ENCODE measurements at regions not wholly inside any gene's neighbourhood (a gene's known extent, or its start where the extent isn't known, plus 50 kb on each side); places are given as distances from the start of the nearest gene placed in this dataset.

GRCh38 chr3:135812057-135812456 lies 153.5 kb upstream of the PPP2R3A start:
- H3K27me3 ChIP-seq (ENCODE audit: insufficient read depth, low read depth, low read length), result no peaks in the 10 kb centered on the region
- no peaks in the 10 kb centered on the region for H3K9me3 ChIP-seq (ENCODE audit: low read length)
- H3K27ac ChIP-seq (ENCODE audit: low read length), result peak overlapping the region; percentile 6
- H3K4me2 ChIP-seq (ENCODE audit: low read length), result no peak overlapping the region
- no peak overlapping the region for H3K9ac ChIP-seq (ENCODE audit: low read length)
- H3K4me3 ChIP-seq (ENCODE audit: low read length), result no peak overlapping the region
- H3F3A ChIP-seq (ENCODE audit: insufficient read depth, low read length, poor library complexity, severe bottlenecking), result no peaks in the 10 kb centered on the region
- H4K20me1 ChIP-seq (ENCODE audit: insufficient read depth), result no peaks in the 10 kb centered on the region
- no peak overlapping the region for H2AFZ ChIP-seq (ENCODE audit: low read depth, low read length)
- no peaks in the 10 kb centered on the region for H3K36me3 ChIP-seq (ENCODE audit: insufficient read depth, low read length)
- no peaks in the 10 kb centered on the region for H3K9me2 ChIP-seq (ENCODE audit: insufficient read depth, low read length)
- TF ChIP-seq SMC3 (conservative IDR thresholded peaks at IDR 0.05; ENCODE audit: poor library complexity) (no peak), REST (IDR thresholded peaks at IDR 0.05; ENCODE audit: borderline replicate concordance) (no peak), EP300 (conservative IDR thresholded peaks at IDR 0.05; ENCODE audit: poor library complexity, severe bottlenecking) (no peak)
- no peaks in the 10 kb centered on the region for H3K79me2 ChIP-seq (replicated peaks; ENCODE audit: insufficient read depth, low read length)

GRCh38 chr3:135834465-135834864 lies 131.1 kb upstream of the PPP2R3A start:
- Histone ChIP-seq H3K9me3 (ENCODE audit: low read length) (no peaks in the 10 kb centered on the region), H3K4me2 (ENCODE audit: low read length) (no peak overlapping the region), H2AFZ (ENCODE audit: low read depth, low read length) (no peak overlapping the region), H3K27me3 (ENCODE audit: insufficient read depth, low read depth, low read length) (no peaks in the 10 kb centered on the region), H3K27ac (ENCODE audit: low read length) (no peak overlapping the region), H3K79me2 (replicated peaks; ENCODE audit: insufficient read depth, low read length) (no peaks in the 10 kb centered on the region), H3K36me3 (ENCODE audit: insufficient read depth, low read length) (no peaks in the 10 kb centered on the region), H3K9ac (ENCODE audit: low read length) (no peak overlapping the region), H3F3A (ENCODE audit: insufficient read depth, low read length, poor library complexity, severe bottlenecking) (no peaks in the 10 kb centered on the region), H3K9me2 (ENCODE audit: insufficient read depth, low read length) (no peaks in the 10 kb centered on the region), H4K20me1 (ENCODE audit: insufficient read depth) (no peaks in the 10 kb centered on the region), H3K4me3 (ENCODE audit: low read length) (no peak overlapping the region)
- no peak for TF ChIP-seq EP300 (conservative IDR thresholded peaks at IDR 0.05; ENCODE audit: poor library complexity, severe bottlenecking)
- no peak for TF ChIP-seq POLR2AphosphoS5 (IDR thresholded peaks at IDR 0.05)
- TF ChIP-seq EZH2 (IDR thresholded peaks at IDR 0.05; ENCODE audit: borderline replicate concordance, insufficient read depth, low read length, poor library complexity, severe bottlenecking), result no peak
- no peak for TF ChIP-seq TAF1 (IDR thresholded peaks at IDR 0.05; ENCODE audit: low read depth)
- TF ChIP-seq CTCF (IDR thresholded peaks at IDR 0.05; ENCODE audit: poor library complexity, severe bottlenecking), result no peak
- TF ChIP-seq MXI1 (conservative IDR thresholded peaks at IDR 0.05; ENCODE audit: poor library complexity, severe bottlenecking), result no peak
- no peak for TF ChIP-seq REST (IDR thresholded peaks at IDR 0.05; ENCODE audit: borderline replicate concordance)
- TF ChIP-seq SMC3 (conservative IDR thresholded peaks at IDR 0.05; ENCODE audit: poor library complexity), result no peak
- no peak for TF ChIP-seq RAD21 (conservative IDR thresholded peaks at IDR 0.05)

Measured in neural cell (in vitro differentiated cells).